H1 (cell line): ENCODE measurements at regions not wholly inside any gene's neighbourhood (a gene's known extent, or its start where the extent isn't known, plus 50 kb on each side); places are given as distances from the start of the nearest gene placed in this dataset.

ENCODE experiments used
- CHD7 ChIP-seq: fragments of 300-600 bp; sonication (generic); IDR thresholded peaks from 2 replicates; pipeline ENCODE4 v1.7.1; 2012; ENCODE audit warnings: low read length, moderate library complexity, mild to moderate bottlenecking, inconsistent platforms; ENCODE audit not compliant: insufficient replicate concordance

- TF ChIP-seq CHD7 = no peak
- TF ChIP-seq, all 59 proteins: peak for 0
These were observed 777.0 kb downstream of the PLA2G4A start (continued) for GRCh38 chr1:187605736-187606135.
